Nephron (organoid): ENCODE measurements at regions not wholly inside any gene's neighbourhood (a gene's known extent, or its start where the extent isn't known, plus 50 kb on each side); places are given as distances from the start of the nearest gene placed in this dataset.
A peak's percentile ranks its signal among the peaks of the same experiment; 100 is the strongest.

Experiments used
- H3K27ac Mint-ChIP-seq, 3 experiments: 2 replicates each; pipeline ENCODE4 v1.8.0; 2020; ENCODE audit warnings: mixed read lengths in 3 of 3, mild to moderate bottlenecking in 2 of 3, moderate library complexity in 1 of 3
- H3K27me3 Mint-ChIP-seq: 2 replicates; pipeline ENCODE4 v1.8.0; 2021; ENCODE audit warnings: low read depth, mild to moderate bottlenecking, moderate library complexity, mixed read lengths
- H3K36me3 Mint-ChIP-seq: 2 replicates; pipeline ENCODE4 v1.8.0; 2020; ENCODE audit warnings: low read depth, mixed read lengths
- H3K4me1 Mint-ChIP-seq: 2 replicates; pipeline ENCODE4 v1.8.0; 2020; ENCODE audit warnings: mixed read lengths
- H3K4me3 Mint-ChIP-seq, 3 experiments: 2 replicates each; pipeline ENCODE4 v1.8.0; 2020; ENCODE audit warnings: mild to moderate bottlenecking in 3 of 3, mixed read lengths in 3 of 3, moderate library complexity in 2 of 3
- H3K9me3 Mint-ChIP-seq: 2 replicates; pipeline ENCODE4 v1.8.0; 2020; ENCODE audit warnings: mixed read lengths
- CTCF ChIP-seq, 3 experiments: fragments of 200-600 bp; sonication (generic); IDR thresholded peaks; one replicate each; pipeline ENCODE4 v1.5.0; 2021; ENCODE audit warnings: antibody characterized with exemption in 3 of 3; ENCODE audit not compliant: unreplicated experiment in 3 of 3

DNA sequence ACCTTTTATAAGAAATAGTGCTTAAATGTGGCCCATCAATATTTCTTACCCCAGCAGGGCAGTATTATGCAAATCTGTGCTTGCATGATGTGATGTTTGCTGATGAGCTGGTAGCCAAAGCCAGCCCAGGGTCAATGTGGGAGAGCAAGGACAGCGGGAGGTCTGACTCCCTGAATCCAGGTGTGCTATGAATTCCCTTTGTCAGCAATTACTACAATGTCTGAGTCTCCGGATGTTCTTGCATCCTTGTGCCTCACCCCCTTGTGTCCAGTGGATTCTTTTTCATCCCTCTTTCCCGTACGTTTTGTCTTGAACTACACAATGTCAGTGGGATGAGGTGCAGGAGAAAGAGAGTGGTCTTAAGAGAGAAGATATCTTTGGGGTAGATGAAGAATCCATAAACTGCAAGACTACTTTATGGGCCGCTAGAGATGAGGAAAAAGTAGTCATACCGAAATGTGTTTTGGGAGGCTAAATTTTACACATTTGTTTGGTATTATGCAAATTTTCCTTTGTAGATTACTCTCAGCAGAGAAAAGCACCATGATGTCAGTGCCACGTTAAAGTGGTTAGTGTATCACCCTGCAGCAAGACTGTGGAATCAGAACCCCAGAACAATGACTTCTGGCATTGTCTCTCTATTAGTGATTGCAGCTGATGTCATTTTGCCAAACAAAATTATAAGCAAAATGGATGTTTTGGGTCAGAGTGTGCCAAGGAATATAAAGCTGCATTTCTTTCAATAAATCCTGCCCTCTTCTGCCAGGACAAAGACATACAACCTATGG lies 53.5 kb upstream of the TSHZ3 start:
- no peak for TF ChIP-seq CTCF (IDR thresholded peaks at IDR 0.05; ENCODE audit: unreplicated experiment in 3 of 3)
- no peak overlapping the region for H3K27ac Mint-ChIP-seq
- H3K4me3 Mint-ChIP-seq: no peak overlapping the region
- H3K9me3 Mint-ChIP-seq: no peaks in the 10 kb centered on the region
- no peaks in the 10 kb centered on the region for H3K36me3 Mint-ChIP-seq
- peaks cover 23% of the 10 kb centered on the region for H3K27me3 Mint-ChIP-seq
- peaks cover 24% of the 10 kb centered on the region for H3K4me1 Mint-ChIP-seq

GRCh38 chr19:31406106-31406505 lies 56.9 kb upstream of the TSHZ3 start:
- Mint-ChIP-seq H3K4me3 (no peak overlapping the region), H3K36me3 (no peaks in the 10 kb centered on the region), H3K9me3 (no peaks in the 10 kb centered on the region), H3K27ac (no peak overlapping the region), H3K27me3 (peaks cover under 1% of the 10 kb centered on the region), H3K4me1 (peaks cover 35% of the 10 kb centered on the region)
- no peak for TF ChIP-seq CTCF (IDR thresholded peaks at IDR 0.05; ENCODE audit: unreplicated experiment in 3 of 3)

DNA sequence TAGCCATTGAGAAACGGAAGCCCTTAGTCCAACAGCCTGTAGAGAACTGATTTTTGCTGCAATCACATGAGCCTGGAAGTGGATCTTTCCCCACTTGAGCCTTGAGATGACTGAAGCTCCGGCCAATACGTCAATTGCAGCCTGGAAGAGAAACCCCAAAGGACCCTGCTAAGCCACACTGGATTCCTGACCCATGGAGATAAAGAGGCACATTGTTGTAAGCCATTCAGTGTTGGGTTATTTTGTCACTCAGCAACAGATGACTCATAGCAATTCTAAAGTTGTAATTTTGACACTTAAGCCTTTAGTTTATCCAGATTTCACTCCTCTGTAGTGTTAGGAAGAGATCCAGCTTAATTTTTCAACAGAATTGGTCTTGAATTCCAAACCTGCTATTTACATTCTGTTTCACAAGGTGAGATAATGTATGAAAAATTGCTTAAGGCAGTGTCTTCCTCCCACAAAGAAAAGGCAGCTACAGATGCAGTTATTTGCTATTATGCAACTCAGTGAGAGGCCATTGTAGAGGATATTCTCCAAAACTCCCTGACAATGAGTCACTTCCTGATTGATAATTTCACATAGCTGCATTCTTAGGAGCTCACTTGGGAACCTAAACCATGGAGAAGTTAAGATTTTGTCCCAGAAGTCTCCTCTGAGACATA lies 59.4 kb upstream of the TSHZ3 start:
- Mint-ChIP-seq H3K4me3 (no peak overlapping the region), H3K9me3 (no peaks in the 10 kb centered on the region), H3K36me3 (no peaks in the 10 kb centered on the region), H3K4me1 (peaks cover 35% of the 10 kb centered on the region), H3K27ac (peak overlapping the region in 2 of 3 experiments; percentile 24 to 51), H3K27me3 (no peaks in the 10 kb centered on the region)
- TF ChIP-seq CTCF (IDR thresholded peaks at IDR 0.05; ENCODE audit: unreplicated experiment in 3 of 3): no peak

- H3K9me3 Mint-ChIP-seq: no peaks in the 10 kb centered on the region
- peaks cover 5% of the 10 kb centered on the region for H3K4me1 Mint-ChIP-seq
- peaks cover 15% of the 10 kb centered on the region for H3K27me3 Mint-ChIP-seq
- no peak for TF ChIP-seq CTCF (IDR thresholded peaks at IDR 0.05; ENCODE audit: unreplicated experiment in 3 of 3)
- no peak overlapping the region for H3K4me3 Mint-ChIP-seq
- H3K36me3 Mint-ChIP-seq: no peaks in the 10 kb centered on the region
- no peak overlapping the region for H3K27ac Mint-ChIP-seq
Observed at GRCh38 chr19:31413353-31413752, 64.1 kb upstream of the TSHZ3 start.

DNA sequence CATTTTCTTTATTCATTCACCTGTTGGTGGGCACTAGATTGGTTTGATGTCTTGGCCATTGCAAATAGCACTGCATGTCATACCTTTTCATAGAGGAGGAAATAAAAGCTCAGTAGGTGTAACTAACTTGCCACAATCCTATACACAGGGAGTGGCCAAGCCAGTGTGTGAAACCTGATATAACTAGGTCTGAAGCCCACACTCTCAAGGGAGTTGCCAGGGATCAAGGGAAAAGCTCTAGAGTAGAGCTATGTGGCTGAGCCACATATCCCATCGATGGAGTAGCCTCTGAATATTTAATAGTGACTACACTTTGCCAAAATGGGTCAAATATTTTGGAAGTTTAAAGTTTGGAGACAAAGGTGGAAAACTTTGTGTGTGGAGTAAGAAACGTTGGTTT lies 66.1 kb upstream of the TSHZ3 start:
- no peak for TF ChIP-seq CTCF (IDR thresholded peaks at IDR 0.05; ENCODE audit: unreplicated experiment in 3 of 3)
- Mint-ChIP-seq H3K9me3 (no peaks in the 10 kb centered on the region), H3K36me3 (no peaks in the 10 kb centered on the region), H3K27ac (no peak overlapping the region), H3K27me3 (peaks cover 26% of the 10 kb centered on the region), H3K4me3 (no peak overlapping the region), H3K4me1 (peaks cover 11% of the 10 kb centered on the region)
